ENCODE measurements at regions not wholly inside any gene's neighbourhood (a gene's known extent, or its start where the extent isn't known, plus 50 kb on each side); places are given as distances from the start of the nearest gene placed in this dataset.

DNA sequence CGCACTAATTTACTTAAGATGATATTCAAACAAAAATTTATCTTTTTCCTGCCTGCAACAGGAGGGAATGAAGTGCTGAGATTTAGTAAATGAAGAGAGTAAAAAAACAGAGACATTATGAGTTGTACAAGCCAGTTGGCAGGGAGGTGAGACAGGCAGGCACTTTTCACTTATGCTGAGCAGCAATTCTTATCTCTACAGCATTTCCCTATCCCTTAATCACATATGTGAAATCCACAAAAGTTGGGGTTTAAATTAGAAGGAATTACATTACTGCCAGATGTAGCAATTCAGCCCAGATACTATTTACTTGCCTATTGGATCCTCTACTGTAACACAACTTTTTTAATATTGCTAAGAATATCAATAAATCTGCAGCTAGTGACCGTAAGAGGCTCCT is 314.2 kb upstream of the LRP1B start:
- TF ChIP-seq, protein P1, sequence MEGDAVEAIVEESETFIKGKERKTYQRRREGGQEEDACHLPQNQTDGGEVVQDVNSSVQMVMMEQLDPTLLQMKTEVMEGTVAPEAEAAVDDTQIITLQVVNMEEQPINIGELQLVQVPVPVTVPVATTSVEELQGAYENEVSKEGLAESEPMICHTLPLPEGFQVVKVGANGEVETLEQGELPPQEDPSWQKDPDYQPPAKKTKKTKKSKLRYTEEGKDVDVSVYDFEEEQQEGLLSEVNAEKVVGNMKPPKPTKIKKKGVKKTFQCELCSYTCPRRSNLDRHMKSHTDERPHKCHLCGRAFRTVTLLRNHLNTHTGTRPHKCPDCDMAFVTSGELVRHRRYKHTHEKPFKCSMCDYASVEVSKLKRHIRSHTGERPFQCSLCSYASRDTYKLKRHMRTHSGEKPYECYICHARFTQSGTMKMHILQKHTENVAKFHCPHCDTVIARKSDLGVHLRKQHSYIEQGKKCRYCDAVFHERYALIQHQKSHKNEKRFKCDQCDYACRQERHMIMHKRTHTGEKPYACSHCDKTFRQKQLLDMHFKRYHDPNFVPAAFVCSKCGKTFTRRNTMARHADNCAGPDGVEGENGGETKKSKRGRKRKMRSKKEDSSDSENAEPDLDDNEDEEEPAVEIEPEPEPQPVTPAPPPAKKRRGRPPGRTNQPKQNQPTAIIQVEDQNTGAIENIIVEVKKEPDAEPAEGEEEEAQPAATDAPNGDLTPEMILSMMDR (IDR thresholded peaks at IDR 0.05; ENCODE audit: insufficient read depth, low read length), result no peak
- no peak for TF ChIP-seq SPI1 (IDR thresholded peaks at IDR 0.05; ENCODE audit: borderline replicate concordance, low read depth)

Data from HL-60 (cell line).